ENCODE measurements at regions not wholly inside any gene's neighbourhood (a gene's known extent, or its start where the extent isn't known, plus 50 kb on each side); places are given as distances from the start of the nearest gene placed in this dataset.

- TF ChIP-seq CTCF (conservative IDR thresholded peaks at IDR 0.05) (no peak), ZFX (IDR thresholded peaks at IDR 0.05) (no peak)
These were observed 179.7 kb downstream of the C9orf152 start for GRCh38 chr9:110028271-110028670.
